T-helper 2 cell treated with Interferon-gamma antibody and Interleukin-4, amounts not matched to agents 5 μg/mL and 100 μg/mL, for 36 hours (primary cell): ENCODE measurements at regions not wholly inside any gene's neighbourhood (a gene's known extent, or its start where the extent isn't known, plus 50 kb on each side); places are given as distances from the start of the nearest gene placed in this dataset.

Experiments used
- DNase-seq: peaks from one replicate; pipeline ENCODE4 v3.0.0; 2021; ENCODE audit warnings: low spot score
- H3K27ac Mint-ChIP-seq: one replicate; pipeline ENCODE4 v1.8.0; 2021; ENCODE audit warnings: mild to moderate bottlenecking, mixed read lengths
- H3K27me3 Mint-ChIP-seq: one replicate; pipeline ENCODE4 v1.8.0; 2021; ENCODE audit warnings: low read depth, mixed read lengths
- H3K36me3 Mint-ChIP-seq: one replicate; pipeline ENCODE4 v1.8.0; 2021; ENCODE audit warnings: low read depth, mixed read lengths
- H3K4me1 Mint-ChIP-seq: one replicate; pipeline ENCODE4 v1.8.0; 2021; ENCODE audit warnings: low read depth, mixed read lengths
- H3K4me3 Mint-ChIP-seq: one replicate; pipeline ENCODE4 v1.8.0; 2022; ENCODE audit warnings: mild to moderate bottlenecking, moderate library complexity, mixed read lengths
- H3K9me3 Mint-ChIP-seq: one replicate; pipeline ENCODE4 v1.8.0; 2021; ENCODE audit warnings: mixed read lengths

- Mint-ChIP-seq H3K27ac (no peak overlapping the region), H3K4me3 (no peak overlapping the region), H3K36me3 (no peaks in the 10 kb centered on the region), H3K27me3 (no peaks in the 10 kb centered on the region), H3K4me1 (peaks cover 16% of the 10 kb centered on the region), H3K9me3 (no peaks in the 10 kb centered on the region)
- DNase-seq, result no peak
These were observed 126.3 kb upstream of the CHST15 start for GRCh38 chr10:124219655-124220054.

GRCh38 chr10:124219062-124219461, 125.7 kb upstream of the CHST15 start:
- no peak overlapping the region for H3K27ac Mint-ChIP-seq
- no peaks in the 10 kb centered on the region for H3K9me3 Mint-ChIP-seq
- peaks cover 16% of the 10 kb centered on the region for H3K4me1 Mint-ChIP-seq
- no peaks in the 10 kb centered on the region for H3K27me3 Mint-ChIP-seq
- no peak for DNase-seq
- no peaks in the 10 kb centered on the region for H3K36me3 Mint-ChIP-seq
- no peak overlapping the region for H3K4me3 Mint-ChIP-seq

GRCh38 chr10:124217906-124218804, 124.8 kb upstream of the CHST15 start:
- Mint-ChIP-seq H3K27me3 (no peaks in the 10 kb centered on the region), H3K4me3 (no peak overlapping the region), H3K36me3 (no peaks in the 10 kb centered on the region), H3K27ac (no peak overlapping the region), H3K9me3 (no peaks in the 10 kb centered on the region), H3K4me1 (peaks cover 16% of the 10 kb centered on the region)
- DNase-seq, result no peak

DNA sequence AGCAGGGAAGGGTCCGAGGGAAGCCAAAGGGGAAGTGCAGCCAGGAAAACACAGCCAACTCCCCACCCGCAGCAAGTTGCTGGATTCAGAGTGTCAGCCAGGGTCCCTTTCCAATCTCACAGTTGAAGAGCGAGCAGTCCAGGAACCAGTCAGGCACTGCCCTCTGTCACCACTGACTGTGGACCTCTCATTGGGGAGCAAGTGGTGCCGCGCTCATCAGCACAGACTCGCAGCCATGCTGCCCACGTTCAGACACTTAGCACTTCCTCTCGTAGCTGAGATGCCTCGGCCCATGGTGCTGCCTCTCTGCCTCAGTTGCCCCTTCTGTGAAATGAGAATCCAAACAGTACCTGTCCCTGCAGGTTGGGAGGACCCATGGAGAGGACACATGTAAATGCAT, 123.6 kb upstream of the CHST15 start:
- Mint-ChIP-seq H3K4me1 (peaks cover 14% of the 10 kb centered on the region), H3K9me3 (no peaks in the 10 kb centered on the region), H3K27ac (no peak overlapping the region), H3K27me3 (no peaks in the 10 kb centered on the region), H3K4me3 (no peak overlapping the region), H3K36me3 (no peaks in the 10 kb centered on the region)
- no peak for DNase-seq

GRCh38 chr10:124214610-124215375, 121.4 kb upstream of the CHST15 start:
- Mint-ChIP-seq H3K27ac (no peak overlapping the region), H3K9me3 (no peaks in the 10 kb centered on the region), H3K36me3 (no peaks in the 10 kb centered on the region), H3K4me3 (no peak overlapping the region), H3K4me1 (no peaks in the 10 kb centered on the region), H3K27me3 (no peaks in the 10 kb centered on the region)
- DNase-seq, result no peak

DNA sequence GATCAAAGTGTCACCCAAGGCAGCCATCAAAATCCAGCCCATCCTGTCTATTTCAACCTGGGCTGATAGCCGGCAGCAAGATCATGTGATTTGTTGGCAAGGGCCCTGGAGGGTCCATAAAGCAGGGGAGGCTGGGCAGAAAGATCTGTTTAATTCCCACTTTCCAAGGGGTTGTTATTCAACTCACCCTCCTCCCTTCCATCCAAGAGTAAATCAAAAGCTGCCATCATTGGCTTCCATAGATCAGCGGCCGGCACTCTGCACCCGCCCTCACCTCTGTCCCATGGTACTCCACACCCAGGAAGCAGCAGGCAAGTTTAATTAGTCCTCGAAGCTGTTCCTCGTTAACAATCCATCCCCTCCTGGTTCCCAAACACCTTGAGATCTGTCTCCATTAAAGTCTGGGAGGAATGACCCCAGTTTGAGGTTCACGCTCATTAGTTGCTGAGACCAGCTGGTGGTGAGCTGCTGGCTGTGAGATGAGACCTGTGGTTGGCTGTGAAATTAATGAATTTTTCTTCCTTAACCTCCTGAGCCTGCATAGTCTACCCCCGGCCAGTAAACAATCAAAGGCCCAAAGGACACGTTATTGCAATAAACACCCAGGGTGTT, 120.6 kb upstream of the CHST15 start:
- no peak overlapping the region for H3K27ac Mint-ChIP-seq
- no peaks in the 10 kb centered on the region for H3K9me3 Mint-ChIP-seq
- no peak overlapping the region for H3K4me3 Mint-ChIP-seq
- no peaks in the 10 kb centered on the region for H3K27me3 Mint-ChIP-seq
- H3K36me3 Mint-ChIP-seq, result no peaks in the 10 kb centered on the region
- no peaks in the 10 kb centered on the region for H3K4me1 Mint-ChIP-seq
- no peak for DNase-seq

DNA sequence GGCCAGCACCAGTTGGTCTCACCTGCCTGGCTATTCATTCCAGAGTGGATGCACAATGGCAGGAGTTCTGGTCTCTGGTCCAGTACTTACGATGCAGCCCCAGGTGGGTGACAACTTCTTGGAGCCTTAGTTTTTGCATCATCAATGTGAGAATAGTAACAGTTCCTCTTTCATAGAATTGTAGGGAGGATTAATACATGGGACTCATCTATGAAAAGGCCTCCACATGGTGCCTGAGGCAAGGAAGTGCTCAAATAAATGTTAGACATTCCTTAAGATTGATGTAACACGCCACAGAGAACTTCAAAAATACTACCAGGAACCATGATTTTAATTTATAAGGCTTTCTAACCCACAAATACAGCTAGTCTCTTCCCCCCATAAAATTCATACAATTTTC, 120.1 kb upstream of the CHST15 start:
- H3K27ac Mint-ChIP-seq, result no peak overlapping the region
- H3K36me3 Mint-ChIP-seq, result no peaks in the 10 kb centered on the region
- H3K4me3 Mint-ChIP-seq, result no peak overlapping the region
- no peaks in the 10 kb centered on the region for H3K27me3 Mint-ChIP-seq
- no peak for DNase-seq
- H3K9me3 Mint-ChIP-seq, result no peaks in the 10 kb centered on the region
- no peaks in the 10 kb centered on the region for H3K4me1 Mint-ChIP-seq

- H3K36me3 Mint-ChIP-seq, result no peaks in the 10 kb centered on the region
- H3K27me3 Mint-ChIP-seq, result no peaks in the 10 kb centered on the region
- H3K27ac Mint-ChIP-seq, result no peak overlapping the region
These were observed 119.3 kb upstream of the CHST15 start for GRCh38 chr10:124212702-124213101.

GRCh38 chr10:124211921-124212320, 118.5 kb upstream of the CHST15 start:
- H3K27ac Mint-ChIP-seq, result no peak overlapping the region
- no peaks in the 10 kb centered on the region for H3K4me1 Mint-ChIP-seq
- no peak for DNase-seq
- no peaks in the 10 kb centered on the region for H3K27me3 Mint-ChIP-seq
- no peak overlapping the region for H3K4me3 Mint-ChIP-seq
- peaks cover 3% of the 10 kb centered on the region for H3K9me3 Mint-ChIP-seq
- no peaks in the 10 kb centered on the region for H3K36me3 Mint-ChIP-seq

More at GRCh38 chr10:124212702-124213101, 119.3 kb upstream of the CHST15 start:
- no peak for DNase-seq
- no peaks in the 10 kb centered on the region for H3K4me1 Mint-ChIP-seq
- H3K9me3 Mint-ChIP-seq, result no peaks in the 10 kb centered on the region
- no peak overlapping the region for H3K4me3 Mint-ChIP-seq

GRCh38 chr10:124210263-124210662, 116.9 kb upstream of the CHST15 start:
- H3K9me3 Mint-ChIP-seq, result peaks cover 3% of the 10 kb centered on the region
- no peak overlapping the region for H3K27ac Mint-ChIP-seq
- H3K4me3 Mint-ChIP-seq, result no peak overlapping the region
- H3K36me3 Mint-ChIP-seq, result no peaks in the 10 kb centered on the region
- DNase-seq, result no peak
- H3K27me3 Mint-ChIP-seq, result no peaks in the 10 kb centered on the region
- no peaks in the 10 kb centered on the region for H3K4me1 Mint-ChIP-seq

- H3K36me3 Mint-ChIP-seq, result no peaks in the 10 kb centered on the region
- no peaks in the 10 kb centered on the region for H3K4me1 Mint-ChIP-seq
- H3K27me3 Mint-ChIP-seq, result no peaks in the 10 kb centered on the region
- H3K9me3 Mint-ChIP-seq, result peaks cover 3% of the 10 kb centered on the region
- no peak for DNase-seq
- no peak overlapping the region for H3K4me3 Mint-ChIP-seq
- no peak overlapping the region for H3K27ac Mint-ChIP-seq
These were observed 114.0 kb upstream of the CHST15 start for GRCh38 chr10:124207391-124207790.

DNA sequence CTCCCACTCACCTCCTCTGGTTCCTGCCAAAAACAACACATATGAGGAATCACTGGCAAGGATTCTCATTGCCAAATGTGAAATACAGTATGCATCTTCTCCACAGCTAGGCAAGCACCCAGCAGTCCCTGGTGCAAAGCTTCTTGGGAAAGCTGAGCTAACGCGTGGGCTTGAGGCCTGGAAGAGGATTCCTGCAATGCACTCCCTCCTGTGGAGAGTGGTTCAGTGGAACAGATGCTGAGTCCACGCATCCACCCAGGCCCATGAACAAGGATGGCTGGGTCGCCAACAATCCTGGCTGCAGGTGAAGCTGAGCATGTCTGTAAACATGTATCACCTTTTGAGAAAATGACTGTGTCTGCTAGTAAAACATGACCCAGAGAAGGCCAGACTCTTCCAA, 113.2 kb upstream of the CHST15 start:
- Mint-ChIP-seq H3K4me1 (no peaks in the 10 kb centered on the region), H3K27ac (no peak overlapping the region), H3K9me3 (peaks cover 3% of the 10 kb centered on the region), H3K27me3 (no peaks in the 10 kb centered on the region), H3K4me3 (no peak overlapping the region), H3K36me3 (no peaks in the 10 kb centered on the region)
- no peak for DNase-seq

DNA sequence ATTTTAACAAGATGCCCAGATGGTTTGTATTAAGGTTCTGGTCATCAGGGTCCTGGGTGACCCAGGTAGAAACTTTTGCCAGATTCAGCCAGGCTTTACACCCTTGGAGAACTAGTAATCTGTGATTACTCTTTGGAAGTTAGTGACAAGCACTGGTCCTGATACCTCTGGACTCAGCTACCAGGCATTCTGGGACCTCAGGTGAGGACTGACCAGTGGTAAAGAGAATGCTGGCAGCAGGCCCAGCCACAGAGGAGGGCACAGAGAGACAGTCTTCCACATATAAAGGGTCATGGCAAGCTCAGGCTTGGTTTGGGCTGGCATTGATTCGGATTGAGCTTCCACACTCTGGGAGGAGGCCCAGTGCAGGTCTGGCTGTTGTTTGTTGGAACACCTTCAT, 112.0 kb upstream of the CHST15 start:
- Mint-ChIP-seq H3K36me3 (no peaks in the 10 kb centered on the region), H3K9me3 (peaks cover 3% of the 10 kb centered on the region), H3K4me3 (no peak overlapping the region), H3K4me1 (no peaks in the 10 kb centered on the region), H3K27me3 (no peaks in the 10 kb centered on the region), H3K27ac (no peak overlapping the region)
- DNase-seq, result no peak

- H3K4me3 Mint-ChIP-seq, result no peak overlapping the region
These were observed 111.3 kb upstream of the CHST15 start for GRCh38 chr10:124204726-124205125.

More at GRCh38 chr10:124204726-124205125, 111.3 kb upstream of the CHST15 start:
- peaks cover 3% of the 10 kb centered on the region for H3K9me3 Mint-ChIP-seq
- DNase-seq, result no peak
- H3K36me3 Mint-ChIP-seq, result no peaks in the 10 kb centered on the region
- H3K4me1 Mint-ChIP-seq, result no peaks in the 10 kb centered on the region
- H3K27me3 Mint-ChIP-seq, result no peaks in the 10 kb centered on the region
- no peak overlapping the region for H3K27ac Mint-ChIP-seq
